HG03196 (cell line): ENCODE measurements at regions not wholly inside any gene's neighbourhood (a gene's known extent, or its start where the extent isn't known, plus 50 kb on each side); places are given as distances from the start of the nearest gene placed in this dataset.
A peak's percentile ranks its signal among the peaks of the same experiment; 100 is the strongest.

ENCODE experiments used
- ATAC-seq: cut with Tn5 transposase; IDR thresholded peaks from one replicate; pipeline ENCODE4 v1.9.1; 2021; ENCODE audit not compliant: unreplicated experiment

- ATAC-seq: peak; percentile 83
Observed at GRCh38 chr4:177047070-177047850, 254.5 kb upstream of the VEGFC start.

GRCh38 chr4:177047851-177048174 is 255.1 kb upstream of the VEGFC start:
- ATAC-seq: no peak

- ATAC-seq: peak; percentile 74
Observed at GRCh38 chr4:177051473-177052060, 258.1 kb upstream of the NEIL3 start.

- ATAC-seq: no peak
Observed at GRCh38 chr4:177052211-177052934, 257.3 kb upstream of the NEIL3 start.

- no peak for ATAC-seq
Observed at GRCh38 chr4:177057186-177057585, 252.5 kb upstream of the NEIL3 start.

- ATAC-seq: no peak
Observed at GRCh38 chr4:177064116-177064515, 245.6 kb upstream of the NEIL3 start.

GRCh38 chr4:177064729-177065394 is 244.8 kb upstream of the NEIL3 start:
- ATAC-seq: no peak

- no peak for ATAC-seq
Observed at GRCh38 chr4:177066746-177067145, 242.9 kb upstream of the NEIL3 start.

- ATAC-seq: no peak
Observed at GRCh38 chr4:177070533-177071058, 239.1 kb upstream of the NEIL3 start.

GRCh38 chr4:177077095-177077971 is 232.3 kb upstream of the NEIL3 start:
- no peak for ATAC-seq

GRCh38 chr4:177079327-177079726 is 230.3 kb upstream of the NEIL3 start:
- ATAC-seq: no peak

GRCh38 chr4:177080388-177080787 is 229.3 kb upstream of the NEIL3 start:
- no peak for ATAC-seq

- no peak for ATAC-seq
Observed at GRCh38 chr4:177087060-177087459, 222.6 kb upstream of the NEIL3 start.

- ATAC-seq: no peak
Observed at GRCh38 chr4:177087499-177087898, 222.2 kb upstream of the NEIL3 start.

- no peak for ATAC-seq
Observed at GRCh38 chr4:177091515-177091914, 218.2 kb upstream of the NEIL3 start.

GRCh38 chr4:177092807-177093206 is 216.9 kb upstream of the NEIL3 start:
- no peak for ATAC-seq

GRCh38 chr4:177093964-177094363 is 215.7 kb upstream of the NEIL3 start:
- no peak for ATAC-seq

GRCh38 chr4:177097291-177097690 is 212.4 kb upstream of the NEIL3 start:
- no peak for ATAC-seq

GRCh38 chr4:177099211-177099610 is 210.5 kb upstream of the NEIL3 start:
- no peak for ATAC-seq

- ATAC-seq: no peak
Observed at GRCh38 chr4:177100307-177100706, 209.4 kb upstream of the NEIL3 start.
